GM13977 (cell line): ENCODE measurements at regions not wholly inside any gene's neighbourhood (a gene's known extent, or its start where the extent isn't known, plus 50 kb on each side); places are given as distances from the start of the nearest gene placed in this dataset.

Experiments used
- DNase-seq: peaks from one replicate; pipeline ENCODE4 v3.0.0; 2012; ENCODE audit warnings: low spot score
- CTCF ChIP-seq: IDR thresholded peaks from 2 replicates; pipeline ENCODE4 v1.5.1; 2012; ENCODE audit warnings: mild to moderate bottlenecking, control low read depth; ENCODE audit not compliant: insufficient read depth; ENCODE audit errors: extremely low read depth, missing control alignments
- in situ Hi-C: fragments of 300-500 bp; cut with MboI; formaldehyde crosslinking; loops from one replicate; pipeline ENCODE4 v1.12.0; 2022; ENCODE audit warnings: low sequenced_read_pairs, low pct_unique_long_range_greater_than_20kb, mixed read lengths, inconsistent platforms; ENCODE audit not compliant: unreplicated experiment

- TF ChIP-seq CTCF = no peak
- no peak for DNase-seq
- in situ Hi-C loops = no loop called here
These were observed 69.5 kb upstream of the HTATIP2 start for GRCh38 chr11:20293992-20294391.

DNA sequence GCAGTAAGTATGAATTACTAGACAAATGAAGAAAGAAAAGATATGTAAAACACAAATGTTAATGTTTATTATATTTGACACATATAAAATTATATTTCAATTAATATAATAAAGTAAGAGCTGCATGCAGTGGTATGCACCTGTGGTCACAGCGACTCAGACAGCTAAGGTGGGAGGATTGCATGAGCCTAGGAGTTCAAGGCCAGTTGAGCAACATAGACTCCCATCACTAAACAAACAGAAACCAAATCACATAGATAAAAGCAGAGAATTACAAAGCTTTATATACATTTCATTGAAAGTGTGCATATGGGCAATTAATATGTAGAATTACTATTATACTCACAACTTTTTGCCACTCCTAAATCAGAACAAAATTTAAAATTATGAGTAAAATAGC, 70.0 kb upstream of the HTATIP2 start:
- no peak for TF ChIP-seq CTCF
- in situ Hi-C loops = no loop called here
- no peak for DNase-seq

DNA sequence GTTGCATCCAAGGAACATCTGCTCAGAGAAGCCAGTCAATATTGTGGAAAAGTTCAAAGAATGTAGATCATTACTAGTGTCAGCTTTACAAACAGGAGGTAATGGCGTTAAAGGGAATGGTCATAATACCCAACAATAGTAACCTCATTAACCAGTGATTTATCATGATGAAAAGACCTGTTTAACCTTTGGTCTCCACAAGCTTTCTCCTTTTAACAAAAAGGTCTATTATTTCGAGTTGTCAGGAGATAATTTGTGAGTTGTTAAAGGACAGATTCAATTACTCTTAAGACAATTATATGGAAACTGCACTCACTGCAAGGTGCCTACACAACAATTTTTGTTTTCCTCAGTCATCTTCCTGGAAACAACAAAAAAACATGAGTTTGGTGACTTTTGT, 73.8 kb upstream of the HTATIP2 start:
- in situ Hi-C loops = no loop called here
- TF ChIP-seq CTCF = no peak
- DNase-seq = no peak

DNA sequence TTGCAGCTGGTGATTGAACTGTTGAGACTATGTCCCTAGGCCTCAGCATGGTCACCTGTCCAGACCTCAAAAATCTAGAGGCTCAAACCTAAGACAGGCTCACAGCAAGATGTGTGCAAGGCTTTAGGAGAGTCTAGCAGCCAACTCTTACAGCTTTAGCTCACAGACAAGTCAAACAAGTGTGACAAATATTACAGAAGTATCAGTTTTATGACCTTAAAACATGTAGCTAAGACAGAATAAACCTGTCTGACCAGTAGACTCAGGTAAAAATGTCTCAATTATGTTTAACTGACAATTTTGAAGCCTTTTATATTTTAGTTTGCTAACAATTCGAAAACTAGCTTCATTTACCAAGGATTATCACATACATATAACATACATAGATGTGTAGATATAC, 80.0 kb upstream of the HTATIP2 start:
- no peak for DNase-seq
- no peak for TF ChIP-seq CTCF
- in situ Hi-C loops = no loop called here

DNA sequence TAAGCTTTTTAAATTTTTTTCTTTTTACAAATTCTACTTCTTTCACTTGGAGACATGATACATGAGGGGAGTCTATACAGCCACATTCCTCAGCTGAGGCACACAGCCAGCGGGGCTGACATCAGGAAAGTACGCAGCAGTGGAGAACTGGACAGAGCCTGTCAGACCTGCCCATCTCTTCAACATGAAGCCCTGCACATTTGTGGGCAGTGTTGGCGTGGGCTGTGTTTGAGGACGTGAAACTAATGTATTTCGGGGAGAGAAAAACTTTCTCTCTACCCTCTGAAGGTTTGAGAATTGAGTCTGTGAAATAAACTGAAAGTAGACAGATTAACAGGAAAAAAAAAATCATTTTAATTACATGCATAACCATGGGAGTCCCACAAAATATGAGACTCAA, 84.8 kb upstream of the HTATIP2 start:
- in situ Hi-C loops = no loop called here
- no peak for DNase-seq
- TF ChIP-seq CTCF = no peak

GRCh38 chr11:20277014-20277413, 86.5 kb upstream of the HTATIP2 start:
- TF ChIP-seq CTCF = no peak
- in situ Hi-C loops = no loop called here

More at GRCh38 chr11:20277014-20277413, 86.5 kb upstream of the HTATIP2 start:
- DNase-seq = no peak
